ENCODE measurements at regions not wholly inside any gene's neighbourhood (a gene's known extent, or its start where the extent isn't known, plus 50 kb on each side); places are given as distances from the start of the nearest gene placed in this dataset.
"Not testable (repeated sequence)": the region's sequence is repeated elsewhere in the genome, so short reads cannot be mapped to it uniquely, and the experiment has no call there.

- H3K4me1 ChIP-seq (ENCODE audit: insufficient read depth, insufficient read length): no peaks in the 10 kb centered on the region
- DNase-seq (ENCODE audit: low read depth, low spot score): no peak
- no peaks in the 10 kb centered on the region for H3K27me3 ChIP-seq (ENCODE audit: insufficient read depth, insufficient read length)
- H3K9ac ChIP-seq (ENCODE audit: insufficient read length, low read depth): no peak overlapping the region
- no peak for TF ChIP-seq SUZ12 (IDR thresholded peaks at IDR 0.05; ENCODE audit: extremely low read depth, insufficient read depth, insufficient read length)
- TF ChIP-seq ZNF274 (IDR thresholded peaks at IDR 0.05; ENCODE audit: low read depth, low read length): no peak
- TF ChIP-seq YY1 (IDR thresholded peaks at IDR 0.05; ENCODE audit: insufficient read depth, insufficient read length): no peak
- no peak overlapping the region for H3K4me3 ChIP-seq (ENCODE audit: insufficient read length, low read depth)
- H3K36me3 ChIP-seq (ENCODE audit: insufficient read depth, insufficient read length, low read length): no peaks in the 10 kb centered on the region
- no peaks in the 10 kb centered on the region for H3K9me3 ChIP-seq (ENCODE audit: insufficient read depth, low read length)
These were observed 250.8 kb upstream of the HTR1E start for GRCh38 chr6:86686496-86686895.

DNA sequence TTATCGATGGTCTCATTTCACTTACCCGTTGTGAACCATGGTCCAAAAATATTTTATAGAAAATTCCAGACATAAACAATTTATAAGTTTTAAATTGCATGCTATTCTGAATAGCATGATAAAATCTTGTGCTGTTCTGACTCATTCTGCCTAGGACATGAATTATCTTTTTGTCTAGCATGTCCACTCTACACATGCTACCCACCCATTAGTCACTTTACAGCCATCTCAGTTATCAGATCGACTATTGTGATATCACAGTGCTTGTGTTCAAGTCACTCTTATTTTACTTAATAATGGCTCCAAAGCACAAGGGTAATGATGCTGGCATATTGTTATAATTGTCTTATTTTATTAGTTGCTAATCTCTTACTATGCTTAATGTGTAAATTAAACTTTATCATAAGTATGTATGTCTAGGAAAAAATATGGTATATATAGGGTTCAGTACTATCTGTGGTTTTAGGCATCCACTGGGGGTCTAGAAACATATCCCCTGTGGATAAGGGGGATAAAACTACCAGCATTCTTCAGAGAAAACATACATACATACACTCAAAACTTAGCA, 252.0 kb upstream of the HTR1E start:
- Histone ChIP-seq H3K9ac (ENCODE audit: insufficient read length, low read depth) (no peak overlapping the region), H3K4me3 (ENCODE audit: insufficient read length, low read depth) (no peak overlapping the region), H3K36me3 (ENCODE audit: insufficient read depth, insufficient read length, low read length) (no peaks in the 10 kb centered on the region), H3K9me3 (ENCODE audit: insufficient read depth, low read length) (no peaks in the 10 kb centered on the region), H3K4me1 (ENCODE audit: insufficient read depth, insufficient read length) (no peaks in the 10 kb centered on the region), H3K27me3 (ENCODE audit: insufficient read depth, insufficient read length) (no peaks in the 10 kb centered on the region)
- TF ChIP-seq YY1 (IDR thresholded peaks at IDR 0.05; ENCODE audit: insufficient read depth, insufficient read length): no peak
- no peak for DNase-seq (ENCODE audit: low read depth, low spot score)

- Histone ChIP-seq H3K4me1 (ENCODE audit: insufficient read depth, insufficient read length) (no peaks in the 10 kb centered on the region), H3K9me3 (ENCODE audit: insufficient read depth, low read length) (no peaks in the 10 kb centered on the region), H3K4me3 (ENCODE audit: insufficient read length, low read depth) (no peak overlapping the region), H3K27me3 (ENCODE audit: insufficient read depth, insufficient read length) (no peaks in the 10 kb centered on the region), H3K9ac (ENCODE audit: insufficient read length, low read depth) (no peak overlapping the region), H3K36me3 (ENCODE audit: insufficient read depth, insufficient read length, low read length) (no peaks in the 10 kb centered on the region)
- TF ChIP-seq ZNF274 (IDR thresholded peaks at IDR 0.05; ENCODE audit: low read depth, low read length): no peak
- TF ChIP-seq YY1 (IDR thresholded peaks at IDR 0.05; ENCODE audit: insufficient read depth, insufficient read length): no peak
- TF ChIP-seq SUZ12 (IDR thresholded peaks at IDR 0.05; ENCODE audit: extremely low read depth, insufficient read depth, insufficient read length): no peak
- DNase-seq (ENCODE audit: low read depth, low spot score): no peak
These were observed 254.0 kb upstream of the HTR1E start for GRCh38 chr6:86683132-86683908.

GRCh38 chr6:86682297-86682696, 255.0 kb upstream of the HTR1E start:
- H3K9me3 ChIP-seq (ENCODE audit: insufficient read depth, low read length): no peaks in the 10 kb centered on the region
- TF ChIP-seq ZNF274 (IDR thresholded peaks at IDR 0.05; ENCODE audit: low read depth, low read length) (no peak), SUZ12 (IDR thresholded peaks at IDR 0.05; ENCODE audit: extremely low read depth, insufficient read depth, insufficient read length) (no peak), YY1 (IDR thresholded peaks at IDR 0.05; ENCODE audit: insufficient read depth, insufficient read length) (no peak)
- DNase-seq (ENCODE audit: low read depth, low spot score): no peak
- H3K4me3 ChIP-seq (ENCODE audit: insufficient read length, low read depth): no peak overlapping the region
- no peaks in the 10 kb centered on the region for H3K36me3 ChIP-seq (ENCODE audit: insufficient read depth, insufficient read length, low read length)
- H3K4me1 ChIP-seq (ENCODE audit: insufficient read depth, insufficient read length): no peaks in the 10 kb centered on the region
- no peak overlapping the region for H3K9ac ChIP-seq (ENCODE audit: insufficient read length, low read depth)
- H3K27me3 ChIP-seq (ENCODE audit: insufficient read depth, insufficient read length): no peaks in the 10 kb centered on the region

DNA sequence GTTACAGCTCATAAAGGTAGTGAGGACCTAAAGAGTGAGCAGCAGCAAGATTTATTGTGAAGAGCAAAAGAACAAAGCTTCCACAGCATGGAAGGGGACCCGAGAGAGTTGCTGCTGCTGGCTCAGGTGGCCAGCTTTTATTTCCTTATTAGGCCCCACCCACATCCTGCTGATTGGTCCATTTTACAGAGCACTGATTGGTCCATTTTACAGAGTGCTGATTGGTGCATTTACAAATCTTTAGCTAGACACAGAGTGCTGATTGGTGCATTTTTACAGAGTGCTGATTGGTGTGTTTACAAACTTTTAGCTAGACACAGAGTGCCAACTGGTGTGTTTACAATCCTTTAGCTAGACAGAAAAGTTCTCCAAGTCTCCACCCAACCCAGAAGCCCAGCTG, 256.2 kb upstream of the HTR1E start:
- not testable (repeated sequence) for H3K36me3 ChIP-seq (ENCODE audit: insufficient read depth, insufficient read length, low read length); H3K9ac ChIP-seq (ENCODE audit: insufficient read length, low read depth); H3K27me3 ChIP-seq (ENCODE audit: insufficient read depth, insufficient read length); H3K9me3 ChIP-seq (ENCODE audit: insufficient read depth, low read length); H3K4me1 ChIP-seq (ENCODE audit: insufficient read depth, insufficient read length); DNase-seq (ENCODE audit: low read depth, low spot score); H3K4me3 ChIP-seq (ENCODE audit: insufficient read length, low read depth)

- not testable (repeated sequence) for H3K36me3 ChIP-seq (ENCODE audit: insufficient read depth, insufficient read length, low read length); H3K9ac ChIP-seq (ENCODE audit: insufficient read length, low read depth); H3K4me1 ChIP-seq (ENCODE audit: insufficient read depth, insufficient read length); H3K9me3 ChIP-seq (ENCODE audit: insufficient read depth, low read length); DNase-seq (ENCODE audit: low read depth, low spot score); H3K27me3 ChIP-seq (ENCODE audit: insufficient read depth, insufficient read length); H3K4me3 ChIP-seq (ENCODE audit: insufficient read length, low read depth)
These were observed 265.2 kb upstream of the HTR1E start for GRCh38 chr6:86672125-86672524.

- no peak overlapping the region for H3K9ac ChIP-seq (ENCODE audit: insufficient read length, low read depth)
- no peaks in the 10 kb centered on the region for H3K4me1 ChIP-seq (ENCODE audit: insufficient read depth, insufficient read length)
- H3K36me3 ChIP-seq (ENCODE audit: insufficient read depth, insufficient read length, low read length): no peaks in the 10 kb centered on the region
- DNase-seq (ENCODE audit: low read depth, low spot score): no peak
- H3K9me3 ChIP-seq (ENCODE audit: insufficient read depth, low read length): no peaks in the 10 kb centered on the region
- no peak overlapping the region for H3K4me3 ChIP-seq (ENCODE audit: insufficient read length, low read depth)
- TF ChIP-seq ZNF274 (IDR thresholded peaks at IDR 0.05; ENCODE audit: low read depth, low read length): no peak
- no peak for TF ChIP-seq SUZ12 (IDR thresholded peaks at IDR 0.05; ENCODE audit: extremely low read depth, insufficient read depth, insufficient read length)
- TF ChIP-seq YY1 (IDR thresholded peaks at IDR 0.05; ENCODE audit: insufficient read depth, insufficient read length): no peak
- H3K27me3 ChIP-seq (ENCODE audit: insufficient read depth, insufficient read length): no peaks in the 10 kb centered on the region
These were observed 280.1 kb upstream of the HTR1E start for GRCh38 chr6:86657192-86657591.

DNA sequence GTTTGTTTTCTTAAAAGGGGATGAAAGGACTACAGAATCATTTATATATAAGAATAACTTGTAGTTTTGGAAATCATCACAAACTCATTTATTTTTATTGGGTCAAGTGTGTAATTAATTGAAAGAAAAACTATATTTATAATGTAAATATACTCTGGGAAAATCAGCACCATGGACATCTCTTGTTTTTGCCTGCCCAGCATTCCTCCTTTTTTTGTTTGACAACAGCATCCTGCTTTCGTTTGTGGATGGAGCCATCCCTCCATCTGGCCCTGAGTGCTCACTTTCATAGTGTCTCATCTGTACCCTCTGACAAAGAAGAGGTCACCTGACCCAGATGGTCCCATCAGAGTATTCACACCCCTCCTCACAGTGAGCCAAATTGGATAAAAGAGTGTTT, 308.2 kb upstream of the HTR1E start:
- Histone ChIP-seq H3K4me1 (ENCODE audit: insufficient read depth, insufficient read length) (no peaks in the 10 kb centered on the region), H3K36me3 (ENCODE audit: insufficient read depth, insufficient read length, low read length) (no peaks in the 10 kb centered on the region), H3K4me3 (ENCODE audit: insufficient read length, low read depth) (no peak overlapping the region), H3K9me3 (ENCODE audit: insufficient read depth, low read length) (no peaks in the 10 kb centered on the region), H3K27me3 (ENCODE audit: insufficient read depth, insufficient read length) (no peaks in the 10 kb centered on the region), H3K9ac (ENCODE audit: insufficient read length, low read depth) (no peak overlapping the region)
- no peak for DNase-seq (ENCODE audit: low read depth, low spot score)
- TF ChIP-seq SUZ12 (IDR thresholded peaks at IDR 0.05; ENCODE audit: extremely low read depth, insufficient read depth, insufficient read length): no peak
- TF ChIP-seq ZNF274 (IDR thresholded peaks at IDR 0.05; ENCODE audit: low read depth, low read length): no peak
- no peak for TF ChIP-seq YY1 (IDR thresholded peaks at IDR 0.05; ENCODE audit: insufficient read depth, insufficient read length)

Measured in NT2/D1 (cell line).